ENCODE measurements at regions not wholly inside any gene's neighbourhood (a gene's known extent, or its start where the extent isn't known, plus 50 kb on each side); places are given as distances from the start of the nearest gene placed in this dataset.

DNA sequence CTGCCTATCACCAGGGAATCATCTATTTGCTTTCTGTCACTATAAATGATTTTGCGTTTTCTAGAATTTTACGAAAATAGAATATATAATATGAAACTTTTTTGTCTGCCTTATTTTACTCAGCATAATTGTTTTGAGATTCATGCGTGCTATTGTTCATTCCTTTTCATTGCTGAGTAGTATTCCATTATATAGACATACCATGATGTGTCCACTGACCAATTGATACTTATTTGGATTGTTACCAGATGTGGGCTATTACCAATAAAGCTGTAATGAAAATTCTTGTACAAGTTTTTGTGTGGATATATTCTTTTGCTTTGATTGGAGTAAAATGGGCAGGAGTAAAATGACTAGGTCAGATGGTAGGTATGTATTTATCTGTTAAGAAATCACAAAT is 390.7 kb upstream of the EMCN start:
- H3K4me2 ChIP-seq (ENCODE audit: low read length): no peak overlapping the region
- ChIA-PET POLR2A (no interaction called here), CTCF (interaction anchor here (1.5 kb wide), 1 partner anchor 10 kb away, joined by 3 read pairs; no protein-coding TSS in a partner anchor), RAD21 (ENCODE audit: low non-redundant PET in 1 of 2, low total read pairs in 2 of 2, uncharacterized antibody in 2 of 2, unreplicated experiment in 2 of 2) (interaction anchor here in 1 of 2 experiments (0.6 kb wide), 1 partner anchor 483 kb away, joined by 3 read pairs; no protein-coding TSS in a partner anchor)
- no peaks in the 10 kb centered on the region for H3K79me2 ChIP-seq (ENCODE audit: insufficient read depth, low read length)
- H3K9me2 ChIP-seq (ENCODE audit: insufficient read depth): no peaks in the 10 kb centered on the region
- no peak for TF ChIP-seq SP1 (IDR thresholded peaks at IDR 0.05; ENCODE audit: low read depth)
- TF ChIP-seq CTCF (IDR thresholded peaks at IDR 0.05 in 2 of 3, conservative IDR thresholded peaks at IDR 0.05 in 1 of 3; ENCODE audit: borderline replicate concordance in 1 of 3, insufficient read depth in 1 of 3, low read depth in 2 of 3, low read length in 2 of 3): no peak
- TF ChIP-seq ZNF274 (IDR thresholded peaks at IDR 0.05; ENCODE audit: low read depth, low read length): no peak
- no peak for TF ChIP-seq EZH2phosphoT487 (IDR thresholded peaks at IDR 0.05; ENCODE audit: borderline replicate concordance)
- no peak for TF ChIP-seq EZH2 (IDR thresholded peaks at IDR 0.05)
- no peak for TF ChIP-seq POLR2AphosphoS5 (IDR thresholded peaks at IDR 0.05; ENCODE audit: low read depth, low read length)
- no peak for TF ChIP-seq YY1 (IDR thresholded peaks at IDR 0.05; ENCODE audit: extremely low read depth, insufficient replicate concordance, low read depth, low read length)
- H3K4me3 ChIP-seq (replicated peaks in 1 of 2; ENCODE audit: low read depth in 1 of 2, low read length in 2 of 2): no peak overlapping the region
- H3K9me3 ChIP-seq (ENCODE audit: control insufficient read depth in 1 of 2, insufficient read depth in 1 of 2, low read depth in 1 of 2, low read length in 2 of 2): no peaks in the 10 kb centered on the region
- H3K27ac ChIP-seq (ENCODE audit: low read depth, low read length): no peak overlapping the region
- peak overlapping the region; percentile 99 for H2AFZ ChIP-seq (ENCODE audit: low read depth, low read length, poor library complexity, severe bottlenecking)
- peaks cover 0 to 7% of the 10 kb centered on the region in 2 experiments; a peak in 2 of 4 replicates for H3K4me1 ChIP-seq (ENCODE audit: control insufficient read depth in 1 of 2, insufficient read depth in 2 of 2, low read length in 2 of 2)
- no TSS peak for BruUV-seq (replicated peaks)
- 0 out of 4 replicates have a peak, but pooled peaks cover 0 to 6% of the 10 kb centered on the region in 2 experiments for H3K36me3 ChIP-seq (ENCODE audit: control insufficient read depth in 1 of 2, insufficient read depth in 2 of 2, low read length in 2 of 2)
- ATAC-seq (no peak), DNase-seq (ENCODE audit: low read depth, low spot score) (no peak)
- H3K27me3 ChIP-seq (ENCODE audit: insufficient read depth, low read length): no peaks in the 10 kb centered on the region
- H3K9ac ChIP-seq (ENCODE audit: low read length): no peak overlapping the region
- intact Hi-C loops (cut with micrococcal nuclease): loop anchor here (5.0 to 10.0 kb wide), 2 partner anchors 249 to 484 kb away; no protein-coding TSS in a partner anchor
- no peaks in the 10 kb centered on the region for H4K20me1 ChIP-seq (ENCODE audit: insufficient read depth)
